ENCODE measurements at regions not wholly inside any gene's neighbourhood (a gene's known extent, or its start where the extent isn't known, plus 50 kb on each side); places are given as distances from the start of the nearest gene placed in this dataset.

- BruUV-seq (replicated peaks), result no TSS peak
- H3K4me2 ChIP-seq (ENCODE audit: insufficient read depth, low read length), result no peak overlapping the region
- no peak for ATAC-seq
- ChIA-PET POLR2A (interaction anchor here (0.6 to 2.1 kb wide), 5 partner anchors 10 to 872 kb away, joined by 3 to 11 read pairs (median 4); no protein-coding TSS in a partner anchor), CTCF (ENCODE audit: low intra/inter-chr PET ratio) (no interaction called here)
- no peaks in the 10 kb centered on the region for H3K27me3 ChIP-seq (ENCODE audit: control insufficient read depth in 2 of 2, insufficient read depth in 2 of 2, low read length in 2 of 2)
- intact Hi-C loops (cut with micrococcal nuclease) (no loop called here), in situ Hi-C loops (cut with MboI) (loop anchor here (10.0 kb wide), 1 partner anchor 104 kb away; the partner anchor contains the start of gene JUN)
- H3K9me3 ChIP-seq (replicated peaks; ENCODE audit: control insufficient read depth, insufficient read depth, low read depth, low read length), result peaks cover 8% of the 10 kb centered on the region; the same call in 1 of the 2 replicates
- no peak overlapping the region for H3K4me3 ChIP-seq
- no peaks in the 10 kb centered on the region for H4K20me1 ChIP-seq (replicated peaks; ENCODE audit: control insufficient read depth, insufficient read depth, low read length)
- peak overlapping the region; percentile 11 for H2AFZ ChIP-seq (ENCODE audit: low read depth, low read length)
- H3K4me1 ChIP-seq (replicated peaks in 1 of 2; ENCODE audit: control insufficient read depth in 2 of 2, insufficient read depth in 2 of 2, low read length in 2 of 2), result peaks cover 36 to 53% of the 10 kb centered on the region in 2 experiments
- no peak overlapping the region for H3K9ac ChIP-seq (ENCODE audit: insufficient read depth in 1 of 2, low read depth in 2 of 2, low read length in 2 of 2)
- DNase-seq (ENCODE audit: extremely low read depth in 1 of 4, low spot score in 3 of 4), result no peak
- WGBS (ENCODE audit: insufficient coverage, low coverage, missing lambda C conversion rate), result 44% methylated on average over 5 of the region's 5 CpGs
- no peak overlapping the region for H3K27ac ChIP-seq (ENCODE audit: extremely low read depth, low read depth, low read length)
- no peaks in the 10 kb centered on the region for H3K36me3 ChIP-seq (ENCODE audit: control insufficient read depth, insufficient read depth, low read length)
- H3K79me2 ChIP-seq (ENCODE audit: control insufficient read depth, insufficient read depth, low read length), result no peaks in the 10 kb centered on the region
- FAIRE-seq, result no peak
- no peaks in the 10 kb centered on the region for H3K9me1 ChIP-seq (ENCODE audit: control insufficient read depth, insufficient read depth, low read length)
- no peak for TF ChIP-seq RERE (CRISPR knock-in tag; IDR thresholded peaks at IDR 0.05; ENCODE audit: borderline replicate concordance)
- no peak for TF ChIP-seq MTF1 (CRISPR knock-in tag; IDR thresholded peaks at IDR 0.05; ENCODE audit: borderline replicate concordance)
- peak; percentile 50; the same call in 1 of the 2 replicates for TF ChIP-seq FOSL1 (tag; conservative IDR thresholded peaks at IDR 0.05)
- no peak for TF ChIP-seq HMBOX1 (IDR thresholded peaks at IDR 0.05)
- TF ChIP-seq EZH2 (IDR thresholded peaks at IDR 0.05; ENCODE audit: borderline replicate concordance, low read depth, low read length), result no peak
- no peak for TF ChIP-seq RBM15 (IDR thresholded peaks at IDR 0.05; ENCODE audit: insufficient read depth, low read length)
- no peak for TF ChIP-seq MBD1 (CRISPR knock-in tag; IDR thresholded peaks at IDR 0.05)
- TF ChIP-seq HDGF (IDR thresholded peaks at IDR 0.05), result no peak
- TF ChIP-seq ZNF143 (CRISPR knock-in tag; IDR thresholded peaks at IDR 0.05), result no peak
- 0 out of 2 replicates have a peak, but pooled peaks have one; percentile 2 for TF ChIP-seq NFE2 (IDR thresholded peaks at IDR 0.05; ENCODE audit: low read depth)
- TF ChIP-seq IFI16 (CRISPR knock-in tag; IDR thresholded peaks at IDR 0.05), result no peak
- TF ChIP-seq SETDB1 (IDR thresholded peaks at IDR 0.05; ENCODE audit: low read length), result no peak
Observed at GRCh38 chr1:58888833-58889232, 105.0 kb upstream of the JUN start.
